ENCODE measurements at regions not wholly inside any gene's neighbourhood (a gene's known extent, or its start where the extent isn't known, plus 50 kb on each side); places are given as distances from the start of the nearest gene placed in this dataset.
"Not testable (repeated sequence)": the region's sequence is repeated elsewhere in the genome, so short reads cannot be mapped to it uniquely, and the experiment has no call there.

DNA sequence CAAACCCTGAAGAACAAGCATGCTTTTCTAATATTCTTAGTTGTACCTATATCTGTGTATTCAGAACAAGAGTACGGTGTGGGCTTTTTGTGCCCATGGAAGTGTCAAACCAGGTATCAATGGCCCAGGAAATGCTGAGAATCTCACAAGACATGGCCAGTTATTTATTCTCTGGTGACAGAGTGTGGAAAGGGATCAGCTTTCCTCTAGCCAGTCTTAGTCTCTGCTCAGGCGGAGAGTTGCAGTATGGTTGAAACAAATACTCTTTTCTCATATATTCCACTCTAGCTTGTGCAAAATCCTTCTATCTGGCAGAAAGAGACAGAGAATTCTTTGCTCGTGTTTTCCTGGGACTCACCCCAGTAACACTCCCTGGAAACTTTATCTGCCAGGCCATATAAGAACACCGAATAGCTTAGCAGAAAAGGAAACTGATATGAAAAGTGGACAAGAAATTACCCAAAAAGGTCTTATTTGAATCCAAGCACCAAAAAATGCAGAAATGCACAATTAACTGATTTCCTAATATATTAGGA is 173.3 kb upstream of the RSPO3 start:
- no peak for DNase-seq (ENCODE audit: extremely low read depth, low read depth)

DNA sequence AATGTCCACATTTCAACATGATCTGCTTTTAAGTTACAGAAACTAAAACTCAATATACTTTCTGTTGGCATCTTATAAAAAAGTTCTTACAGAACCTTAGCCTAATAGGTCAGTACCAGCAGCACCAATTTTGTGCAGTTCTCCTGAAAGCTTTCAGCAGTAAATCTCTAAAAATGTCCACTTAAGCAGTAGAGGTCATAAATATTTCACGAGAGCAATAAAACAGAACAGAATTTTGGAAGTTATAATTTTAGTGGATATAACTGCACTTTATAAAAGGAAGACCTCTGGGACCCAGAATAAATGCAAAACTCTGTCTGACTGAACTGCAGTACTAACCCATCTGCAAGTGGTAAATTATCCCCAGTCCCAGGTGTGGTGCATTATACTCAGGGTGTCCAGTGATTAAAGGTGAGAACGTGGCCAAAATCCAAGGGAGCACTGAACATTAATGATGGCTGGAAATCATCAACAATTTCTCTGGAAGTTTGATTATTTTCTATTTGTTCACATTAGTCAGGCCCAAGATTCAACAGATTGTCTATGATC is 172.6 kb upstream of the RSPO3 start:
- no peak for DNase-seq (ENCODE audit: extremely low read depth, low read depth)

- no peak for DNase-seq (ENCODE audit: extremely low read depth, low read depth)
Measured at GRCh38 chr6:126947070-126947469, 171.4 kb upstream of the RSPO3 start.

DNA sequence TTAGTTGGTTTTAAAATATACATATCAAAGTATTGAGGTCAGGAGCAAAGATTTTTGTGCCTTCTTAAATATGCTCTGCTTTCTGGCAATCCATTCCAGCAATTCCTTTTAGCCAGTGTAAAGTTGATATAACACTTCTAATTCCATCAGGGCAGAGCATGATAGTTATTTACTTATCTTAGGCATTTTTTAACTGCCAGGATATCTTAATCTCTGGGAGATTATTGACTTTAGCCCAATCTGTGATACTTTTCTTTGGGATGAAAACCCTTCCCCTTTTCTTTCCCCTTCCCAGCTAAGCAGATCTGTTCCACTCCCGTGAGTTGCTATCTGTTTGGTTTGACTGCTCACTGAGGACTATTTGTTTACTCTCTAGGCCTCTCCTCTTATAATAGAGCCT is 168.7 kb upstream of the RSPO3 start:
- no peak for DNase-seq (ENCODE audit: extremely low read depth, low read depth)

GRCh38 chr6:126955621-126956020 is 162.8 kb upstream of the RSPO3 start:
- no peak for DNase-seq (ENCODE audit: extremely low read depth, low read depth)

DNA sequence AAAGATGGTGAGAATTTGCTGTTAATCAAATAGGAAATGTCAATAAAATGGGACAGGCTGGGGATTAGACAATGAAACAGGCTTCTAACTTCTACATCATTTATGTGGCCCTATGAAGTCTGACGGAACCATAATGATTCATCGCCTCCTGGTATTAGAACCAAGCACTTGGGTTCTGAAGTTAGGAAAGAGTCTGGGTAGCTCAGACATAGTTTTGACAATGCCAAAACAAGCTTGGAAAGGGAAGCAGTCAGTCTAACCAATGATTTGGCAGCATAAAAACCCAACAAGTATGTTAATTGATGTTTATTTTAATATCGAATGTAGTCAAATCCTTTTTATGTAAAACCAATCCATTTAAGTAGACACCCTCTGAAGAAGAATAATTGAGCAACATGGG is 160.8 kb upstream of the RSPO3 start:
- DNase-seq (ENCODE audit: extremely low read depth, low read depth): no peak

DNA sequence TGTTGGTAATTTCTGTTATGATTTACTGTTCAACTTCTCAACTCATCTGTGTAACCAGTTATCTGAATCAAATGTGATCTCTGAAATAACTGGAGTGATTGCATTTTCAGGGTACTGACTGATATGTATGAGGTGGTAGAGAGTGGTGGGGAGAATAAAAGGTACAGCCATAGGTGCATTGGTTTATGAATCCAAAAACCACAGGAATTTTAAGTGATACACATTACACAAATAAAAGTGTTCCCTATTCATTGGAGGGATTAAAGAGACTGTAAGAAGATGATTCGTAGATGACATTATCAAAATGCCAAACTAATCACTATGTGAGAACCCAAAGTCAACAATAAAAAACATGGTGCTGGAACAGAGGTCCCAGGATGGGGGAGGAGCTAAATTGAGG is 158.7 kb upstream of the RSPO3 start:
- DNase-seq (ENCODE audit: extremely low read depth, low read depth): no peak

- no peak for DNase-seq (ENCODE audit: extremely low read depth, low read depth)
Measured at GRCh38 chr6:126963077-126963809, 155.2 kb upstream of the RSPO3 start.

GRCh38 chr6:126967296-126968005 is 151.0 kb upstream of the RSPO3 start:
- DNase-seq (ENCODE audit: extremely low read depth, low read depth): no peak

DNA sequence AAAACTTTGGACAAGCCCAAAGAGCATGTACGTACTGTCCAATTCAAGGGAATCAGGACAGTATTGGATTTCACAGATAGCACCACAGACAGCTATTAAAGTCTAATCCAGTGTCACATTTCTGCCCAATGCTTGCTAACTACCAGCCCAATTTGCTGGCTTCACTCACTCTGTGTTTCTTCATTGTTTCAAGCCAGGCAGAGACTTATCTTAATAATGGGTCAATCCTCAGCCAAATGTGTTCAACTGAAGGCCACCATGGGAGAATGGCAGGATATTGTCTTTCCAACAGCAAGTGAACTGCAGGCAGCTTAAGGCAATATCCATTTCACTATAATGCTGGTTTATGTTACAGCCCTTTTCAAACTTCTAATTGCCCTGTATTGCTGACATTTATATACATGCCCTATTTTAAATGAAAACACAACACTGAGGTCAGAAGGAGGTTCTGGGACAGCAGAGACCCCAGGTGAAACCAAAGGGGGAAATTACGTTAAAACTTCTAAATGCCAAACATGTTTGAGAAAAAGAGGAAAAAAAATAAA is 142.1 kb upstream of the RSPO3 start:
- DNase-seq (ENCODE audit: extremely low read depth, low read depth): no peak

- DNase-seq (ENCODE audit: extremely low read depth, low read depth): no peak
Measured at GRCh38 chr6:126983779-126984178, 134.7 kb upstream of the RSPO3 start.

DNA sequence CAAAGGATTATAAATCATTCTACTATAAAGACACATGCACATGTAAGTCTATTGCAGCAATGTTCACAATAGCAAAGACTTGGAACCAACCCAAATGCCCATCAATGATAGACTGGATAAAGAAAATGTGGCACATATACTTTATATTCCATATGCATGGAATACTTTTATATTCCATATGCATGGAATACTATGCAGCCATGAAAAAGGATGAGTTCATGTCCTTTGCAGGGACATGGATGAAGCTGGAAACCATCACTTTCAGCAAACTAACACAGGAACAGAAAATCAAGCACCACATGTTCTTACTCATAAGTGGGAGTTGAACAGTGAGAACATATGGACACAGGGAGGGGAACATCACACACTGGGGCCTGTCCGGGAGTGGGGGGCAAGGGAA is 130.3 kb upstream of the RSPO3 start:
- DNase-seq (ENCODE audit: extremely low read depth, low read depth): not testable (repeated sequence)

DNA sequence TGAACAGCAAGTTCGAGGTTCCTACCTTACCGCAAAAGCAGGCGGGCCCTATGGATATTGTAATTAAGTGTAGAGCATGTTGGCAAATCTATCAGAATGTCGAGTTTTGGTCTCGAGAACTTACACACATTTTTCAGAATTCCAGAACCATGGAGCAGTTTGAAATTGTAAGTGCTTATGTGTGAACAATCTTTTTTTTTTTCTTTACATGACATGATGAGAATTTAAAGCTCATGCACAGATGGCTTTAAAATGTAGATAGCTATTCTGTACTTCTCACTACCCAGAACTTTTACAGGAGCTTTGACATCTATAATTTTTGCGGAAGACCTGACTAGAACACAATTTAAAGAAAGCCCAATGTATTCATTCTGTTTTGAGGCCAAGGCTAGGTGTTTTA is 117.8 kb upstream of the RSPO3 start:
- DNase-seq (ENCODE audit: extremely low read depth, low read depth): no peak

DNA sequence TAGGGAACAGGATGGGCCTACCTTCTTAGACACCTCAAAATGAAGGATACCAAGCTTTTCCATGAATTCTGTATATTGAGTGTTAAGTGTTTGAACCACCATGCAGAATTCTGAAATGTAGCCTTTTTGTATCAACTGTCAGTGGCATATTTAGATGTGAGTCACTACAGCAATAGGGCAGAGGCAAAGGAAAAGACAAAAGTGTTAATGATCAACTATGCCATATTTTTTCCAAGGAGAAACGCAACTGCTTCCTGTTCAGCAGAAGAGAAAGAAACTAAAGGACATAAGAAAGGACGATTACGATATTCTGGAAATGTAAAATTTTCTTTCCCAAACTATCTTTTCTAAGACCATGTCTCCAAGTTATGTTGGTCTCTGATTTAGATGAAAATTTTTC is 104.6 kb upstream of the RSPO3 start:
- DNase-seq (ENCODE audit: extremely low read depth, low read depth): no peak

DNA sequence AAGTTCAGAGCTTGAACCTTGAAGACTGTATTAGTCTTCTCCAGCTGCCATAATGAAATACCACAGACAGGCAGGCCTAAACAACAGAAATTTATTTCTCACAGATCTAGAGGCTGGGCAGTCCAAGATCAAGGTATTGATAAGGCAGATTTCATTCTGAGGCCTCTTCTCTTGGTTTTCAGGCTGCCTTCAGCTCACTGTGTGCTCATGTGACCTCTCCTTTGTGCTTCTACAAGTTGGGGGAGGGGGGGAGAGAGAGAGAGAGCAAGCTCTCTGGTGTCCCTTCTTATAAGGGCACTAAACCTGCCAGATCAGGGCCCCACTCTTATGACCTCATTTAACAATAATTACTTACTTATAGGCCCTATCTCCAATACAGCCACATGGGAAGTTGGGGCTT is 102.6 kb upstream of the RSPO3 start:
- no peak for DNase-seq (ENCODE audit: extremely low read depth, low read depth)

DNA sequence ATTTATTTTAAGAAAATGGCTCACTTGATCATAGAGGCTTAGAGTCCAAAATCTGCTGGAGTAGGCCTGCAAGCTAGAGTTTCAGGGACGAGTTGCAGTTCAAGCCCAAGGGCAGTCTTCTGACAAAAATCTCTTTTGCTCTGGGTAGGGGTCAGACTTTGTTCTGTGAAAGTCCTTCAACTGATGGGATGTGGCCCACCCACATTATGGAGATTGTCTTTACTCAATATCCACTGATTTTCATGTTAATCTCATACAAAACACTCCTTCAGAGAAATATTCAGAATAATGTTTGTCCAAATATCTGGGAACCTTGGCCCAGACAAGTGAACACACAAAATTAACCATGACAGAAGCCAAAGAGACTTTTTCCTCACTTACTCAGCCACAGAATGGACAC is 98.6 kb upstream of the RSPO3 start:
- DNase-seq (ENCODE audit: extremely low read depth, low read depth): no peak

- no peak for DNase-seq (ENCODE audit: extremely low read depth, low read depth)
Measured at GRCh38 chr6:127022302-127022701, 96.2 kb upstream of the RSPO3 start.

GRCh38 chr6:127023001-127023778 is 95.3 kb upstream of the RSPO3 start:
- DNase-seq (ENCODE audit: extremely low read depth, low read depth): no peak

DNA sequence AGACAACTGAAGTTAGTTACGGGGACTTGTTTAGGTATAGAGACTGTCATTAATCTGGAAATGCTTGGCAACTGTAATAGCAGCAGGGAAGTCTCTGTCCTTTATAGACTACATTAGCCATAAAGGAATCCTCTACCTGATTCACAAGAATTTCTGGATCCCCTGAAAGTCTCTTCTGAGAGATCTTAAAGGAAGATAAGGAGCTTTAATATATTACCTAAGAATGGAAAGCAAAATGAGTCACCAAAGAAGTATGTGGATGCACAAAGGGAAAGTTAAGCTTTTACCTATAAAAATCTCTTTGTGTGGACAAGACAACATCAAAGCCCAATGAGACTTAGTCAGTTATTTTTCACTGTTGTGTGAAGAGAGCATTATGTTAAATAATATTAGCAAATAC is 92.2 kb upstream of the RSPO3 start:
- DNase-seq (ENCODE audit: extremely low read depth, low read depth): no peak

DNA sequence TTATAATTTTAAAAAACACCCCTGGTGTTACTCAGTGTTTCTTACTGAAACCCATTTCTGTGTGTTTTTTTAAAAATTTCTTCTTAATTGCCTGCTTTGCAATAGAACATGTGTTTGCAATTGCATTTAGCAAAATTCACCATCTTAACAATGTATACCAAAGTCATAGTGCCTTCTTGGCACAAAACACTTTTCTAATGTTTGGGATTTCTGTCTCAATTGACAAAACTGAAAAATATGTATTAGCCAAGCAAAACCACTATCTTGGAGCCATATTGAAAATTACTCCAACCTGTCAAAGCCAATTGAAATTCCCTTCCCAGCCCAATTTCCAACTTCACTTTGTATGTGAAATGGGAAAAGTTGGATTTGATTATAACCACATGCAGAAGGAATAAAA is 88.4 kb upstream of the RSPO3 start:
- no peak for DNase-seq (ENCODE audit: extremely low read depth, low read depth)

DNA sequence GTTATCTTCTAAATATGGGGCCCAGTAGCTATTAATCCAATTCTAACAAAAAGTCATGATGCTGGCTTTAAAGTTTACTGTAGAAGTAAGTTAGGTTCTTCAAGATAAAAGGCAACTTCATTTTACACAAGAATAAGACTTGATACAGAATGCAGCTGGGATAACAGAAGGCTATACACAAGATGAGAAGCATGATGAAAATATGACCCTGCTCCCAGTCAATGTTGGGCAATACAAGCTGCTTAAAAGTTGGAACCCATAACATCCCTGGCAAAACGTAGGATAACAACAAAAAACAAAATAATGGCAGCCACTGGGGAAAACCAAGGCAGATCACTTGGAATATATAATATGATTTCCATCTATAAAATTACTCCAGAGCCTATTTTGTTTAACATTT is 87.6 kb upstream of the RSPO3 start:
- DNase-seq (ENCODE audit: extremely low read depth, low read depth): no peak

Measured in NCI-H460 (cell line).